Right atrium auricular region (tissue), 2 donors: ENCODE measurements at regions not wholly inside any gene's neighbourhood (a gene's known extent, or its start where the extent isn't known, plus 50 kb on each side); places are given as distances from the start of the nearest gene placed in this dataset.

Source experiments
- DNase-seq: peaks from one replicate; pipeline ENCODE4 v3.0.0-alpha.2; 2019; ENCODE audit warnings: low spot score
- H3K27ac ChIP-seq, 2 donors: fragments of 200-600 bp; sonication (generic); 1 replicate in 1 of 2; 2 replicates in 1 of 2; pipeline ENCODE4 v1.5.1; 2016 to 2019
- H3K27me3 ChIP-seq, 2 donors: fragments of 200-600 bp; sonication (generic); one replicate each; pipeline versions ENCODE4 v1.5.1 to v1.6.0; 2017 to 2019
- H3K36me3 ChIP-seq: fragments of 200-600 bp; sonication (generic); one replicate; pipeline ENCODE4 v1.5.1; 2016
- H3K4me1 ChIP-seq, 2 donors: fragments of 200-600 bp; sonication (generic); one replicate each; pipeline versions ENCODE4 v1.5.1 to v1.6.0; 2017 to 2019
- H3K4me3 ChIP-seq, 2 donors: fragments of 200-600 bp; sonication (generic); 1 replicate in 1 of 2; 2 replicates in 1 of 2; pipeline ENCODE4 v1.5.1; 2017 to 2019; ENCODE audit warnings: mild to moderate bottlenecking in 1 of 2, moderate library complexity in 1 of 2
- H3K9me3 ChIP-seq, 2 donors: fragments of 200-600 bp; sonication (generic); one replicate each; pipeline ENCODE4 v1.5.1; 2019
- CTCF ChIP-seq, 2 donors: fragments of 200-600 bp; sonication (generic); IDR thresholded peaks; one replicate each; pipeline ENCODE4 v1.5.1; 2019; ENCODE audit warnings: antibody characterized with exemption in 2 of 2

DNA sequence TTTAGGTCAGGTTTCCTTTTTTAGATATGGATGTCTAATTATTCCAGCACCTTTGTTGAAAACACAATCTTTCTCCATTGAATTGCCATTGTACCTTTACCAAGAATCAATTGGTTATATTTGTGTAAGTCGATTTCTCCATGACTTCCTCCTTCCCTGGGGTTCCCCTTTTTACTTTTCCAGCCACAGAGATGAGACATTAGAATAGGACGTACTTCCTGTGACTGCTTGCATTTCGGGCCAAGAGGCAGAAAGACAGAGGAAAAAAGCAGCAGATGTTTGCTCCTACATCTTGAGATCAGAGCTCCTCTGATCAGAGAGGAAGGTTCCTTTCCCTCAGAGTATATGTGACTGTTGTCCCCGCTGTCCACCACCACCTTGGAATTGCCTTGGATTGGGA is 453.7 kb upstream of the RGS6 start:
- Histone ChIP-seq H3K36me3 (no peaks in the 10 kb centered on the region), H3K9me3 (no peaks in the 10 kb centered on the region), H3K4me3 (no peak overlapping the region), H3K27me3 (no peaks in the 10 kb centered on the region), H3K4me1 (peaks cover 0 to 5% of the 10 kb centered on the region in 2 donors), H3K27ac (peak overlapping the region in 1 of 2 donors; percentile 28)
- DNase-seq = no peak
- no peak for TF ChIP-seq CTCF (IDR thresholded peaks at IDR 0.05)

DNA sequence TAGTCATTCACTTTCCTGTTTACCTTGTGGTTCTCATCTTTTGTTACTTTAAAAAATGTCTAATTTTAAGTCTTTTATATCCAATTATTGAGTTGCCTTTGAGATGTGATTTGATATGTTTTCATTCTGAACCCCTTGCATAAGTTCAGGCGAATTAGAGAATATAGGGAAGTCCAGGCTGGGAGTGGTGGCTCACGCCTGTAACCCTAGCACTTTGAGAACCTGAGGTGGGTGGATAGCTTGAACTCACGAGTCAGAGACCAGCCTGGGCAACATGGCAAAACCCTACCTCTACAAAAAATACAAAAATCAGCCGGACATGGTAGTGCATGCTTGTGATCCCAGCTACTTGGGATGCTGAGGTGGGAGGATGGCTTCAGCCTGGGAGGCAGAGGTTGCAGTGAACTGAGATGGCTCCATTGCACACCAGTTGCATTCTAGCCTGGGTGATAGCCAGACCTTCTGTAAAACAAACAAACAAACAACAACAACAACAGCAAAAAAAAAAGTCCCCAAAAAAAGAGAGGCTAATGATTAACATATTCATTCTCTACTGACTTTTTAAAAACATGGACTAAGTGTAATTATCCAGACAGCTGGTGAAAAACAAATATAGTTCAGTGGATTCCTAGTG is 451.1 kb upstream of the RGS6 start:
- Histone ChIP-seq H3K27ac (no peak overlapping the region), H3K27me3 (no peaks in the 10 kb centered on the region), H3K36me3 (no peaks in the 10 kb centered on the region), H3K9me3 (no peaks in the 10 kb centered on the region), H3K4me1 (no peaks in the 10 kb centered on the region), H3K4me3 (no peak overlapping the region)
- no peak for DNase-seq
- no peak for TF ChIP-seq CTCF (IDR thresholded peaks at IDR 0.05)

DNA sequence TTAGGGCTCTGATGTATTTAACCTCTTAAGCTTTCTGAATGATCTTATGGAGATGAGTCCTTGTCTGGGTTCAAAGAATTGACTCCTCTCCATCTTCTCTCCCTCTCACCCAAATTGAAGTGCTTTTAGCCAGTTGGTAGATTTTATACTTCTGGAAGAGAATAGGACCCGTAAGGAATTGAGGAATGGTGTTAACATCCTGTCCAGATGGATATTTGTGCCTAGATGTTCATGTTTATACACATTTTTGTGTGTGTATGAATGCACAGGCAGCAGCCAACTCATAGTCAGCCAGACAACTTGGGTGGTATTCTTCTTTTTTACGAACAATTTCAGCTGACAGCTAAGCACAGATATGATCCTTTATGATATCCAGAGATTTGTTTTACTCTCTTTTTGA is 449.6 kb upstream of the RGS6 start:
- Histone ChIP-seq H3K27me3 (no peaks in the 10 kb centered on the region), H3K4me1 (no peaks in the 10 kb centered on the region), H3K27ac (no peak overlapping the region), H3K36me3 (no peaks in the 10 kb centered on the region), H3K4me3 (no peak overlapping the region), H3K9me3 (no peaks in the 10 kb centered on the region)
- DNase-seq = no peak
- no peak for TF ChIP-seq CTCF (IDR thresholded peaks at IDR 0.05)

DNA sequence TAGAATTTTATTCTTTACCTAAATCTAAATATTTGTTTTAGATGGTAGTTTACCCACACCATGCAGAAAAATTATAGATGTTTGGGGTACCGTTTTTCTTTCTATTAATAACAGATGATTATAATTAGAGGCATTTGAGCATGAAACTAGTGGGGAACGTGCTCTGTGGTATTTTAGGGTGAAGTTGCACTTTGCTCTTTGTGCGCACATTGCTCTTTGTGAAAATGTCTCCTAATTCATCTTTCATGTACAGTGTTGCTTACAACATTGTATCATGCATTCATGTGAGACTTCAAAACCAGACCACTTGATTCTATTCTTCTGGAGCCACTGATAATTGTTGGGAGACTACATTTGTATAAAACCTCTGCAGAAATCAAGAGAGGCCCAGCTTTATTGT is 449.1 kb upstream of the RGS6 start:
- H3K4me1 ChIP-seq = no peaks in the 10 kb centered on the region
- H3K4me3 ChIP-seq = no peak overlapping the region
- H3K27me3 ChIP-seq = no peaks in the 10 kb centered on the region
- H3K36me3 ChIP-seq = no peaks in the 10 kb centered on the region
- DNase-seq = no peak
- H3K27ac ChIP-seq = no peak overlapping the region
- H3K9me3 ChIP-seq = no peaks in the 10 kb centered on the region
- TF ChIP-seq CTCF (IDR thresholded peaks at IDR 0.05) = no peak

DNA sequence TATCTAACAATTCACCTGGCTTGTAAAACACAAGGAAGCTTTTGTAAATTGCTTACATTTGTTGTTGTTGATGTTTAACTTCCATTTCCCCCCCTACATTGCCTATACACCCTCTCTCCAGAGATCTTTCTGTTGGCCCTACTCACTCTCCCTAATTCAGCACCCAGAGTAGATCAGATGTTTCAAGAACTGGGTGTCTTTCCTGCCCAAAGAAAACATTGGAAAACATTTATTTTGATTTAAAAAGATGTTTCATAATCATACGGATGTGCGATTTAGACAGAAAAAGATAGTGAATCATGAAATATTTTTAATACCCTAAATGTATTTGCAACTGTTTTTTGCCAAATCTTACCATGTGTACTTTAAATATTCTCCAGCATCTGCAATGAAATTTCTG is 446.4 kb upstream of the RGS6 start:
- TF ChIP-seq CTCF (IDR thresholded peaks at IDR 0.05) = no peak
- DNase-seq = no peak
- H3K36me3 ChIP-seq = no peaks in the 10 kb centered on the region
- no peak overlapping the region for H3K4me3 ChIP-seq
- no peaks in the 10 kb centered on the region for H3K27me3 ChIP-seq
- H3K4me1 ChIP-seq = no peaks in the 10 kb centered on the region
- no peak overlapping the region for H3K27ac ChIP-seq
- H3K9me3 ChIP-seq = no peaks in the 10 kb centered on the region

DNA sequence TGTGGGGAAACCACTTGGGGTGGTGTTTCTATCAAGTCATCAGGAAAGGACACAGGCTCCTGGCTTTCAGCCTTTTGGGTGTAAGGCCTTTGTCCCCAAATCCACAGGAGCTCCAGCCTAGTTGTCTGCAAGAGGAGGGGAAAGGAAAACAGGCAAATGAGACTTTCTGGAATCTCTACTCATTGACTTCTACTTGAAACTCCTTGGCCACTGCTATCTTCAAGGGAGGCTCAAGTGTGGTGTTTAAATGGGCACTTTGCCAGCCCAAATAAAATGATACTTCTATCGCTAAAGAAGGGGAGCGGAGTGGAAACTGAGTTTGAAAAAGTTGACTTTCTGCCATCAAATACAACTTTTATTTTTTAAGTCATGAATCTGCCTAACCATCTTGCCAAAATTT is 445.9 kb upstream of the RGS6 start:
- Histone ChIP-seq H3K9me3 (no peaks in the 10 kb centered on the region), H3K4me1 (no peaks in the 10 kb centered on the region), H3K4me3 (no peak overlapping the region), H3K27me3 (no peaks in the 10 kb centered on the region), H3K36me3 (no peaks in the 10 kb centered on the region), H3K27ac (no peak overlapping the region)
- DNase-seq = no peak
- no peak for TF ChIP-seq CTCF (IDR thresholded peaks at IDR 0.05)
